Breast epithelium (tissue), 4 donors: ENCODE measurements at regions not wholly inside any gene's neighbourhood (a gene's known extent, or its start where the extent isn't known, plus 50 kb on each side); places are given as distances from the start of the nearest gene placed in this dataset.
A peak's percentile ranks its signal among the peaks of the same experiment; 100 is the strongest.
"Not testable (repeated sequence)": the region's sequence is repeated elsewhere in the genome, so short reads cannot be mapped to it uniquely, and the experiment has no call there.

Experiments
- DNase-seq, 2 donors: peaks; one replicate each; pipeline ENCODE4 v3.0.0-alpha.2; 2019; ENCODE audit warnings: low spot score in 2 of 2
- H3K27ac ChIP-seq, 2 donors: fragments of 200-600 bp; sonication (generic) in 1 of 2; one replicate each; pipeline ENCODE4 v1.5.1; 2016 to 2019; ENCODE audit warnings: mild to moderate bottlenecking in 1 of 2
- H3K27me3 ChIP-seq, 2 donors: fragments of 200-600 bp; sonication (generic) in 1 of 2; one replicate each; pipeline versions ENCODE4 v1.5.1 to v1.6.0; 2017 to 2019; ENCODE audit warnings: control low read depth in 1 of 2, mild to moderate bottlenecking in 1 of 2
- H3K36me3 ChIP-seq: fragments of 200-600 bp; one replicate; pipeline ENCODE4 v1.5.1; 2019
- H3K4me1 ChIP-seq, 2 donors: fragments of 200-600 bp; sonication (generic); one replicate each; pipeline ENCODE4 v1.5.1; 2016 to 2019; ENCODE audit warnings: control low read depth in 1 of 2
- H3K4me3 ChIP-seq, 3 donors: fragments of 200-600 bp; sonication (generic); 1 replicate in 2 of 3; 2 replicates in 1 of 3; pipeline ENCODE4 v1.5.1; 2016 to 2019; ENCODE audit warnings: mild to moderate bottlenecking in 3 of 3, moderate library complexity in 2 of 3
- H3K9me3 ChIP-seq, 2 donors: fragments of 200-600 bp; sonication (generic) in 1 of 2; one replicate each; pipeline ENCODE4 v1.5.1; 2016 to 2019; ENCODE audit warnings: control low read depth in 1 of 2
- POLR2A ChIP-seq: fragments of 450-650 bp; IDR thresholded peaks from one replicate; pipeline ENCODE4 v1.6.1; 2016; ENCODE audit warnings: antibody characterized with exemption, mild to moderate bottlenecking, moderate library complexity
- POLR2AphosphoS5 ChIP-seq, 3 donors: sonication (generic); formaldehyde crosslinking; IDR thresholded peaks; one replicate each; pipeline ENCODE4 v1.6.1; 2017; ENCODE audit warnings: antibody characterized with exemption in 3 of 3
- intact Hi-C: fragments of 100-400 bp; cut with DNase I; formaldehyde crosslinking; loops from one replicate; pipeline ENCODE4 v1.15.1; 2023; ENCODE audit warnings: low total_unique reads
- TF ChIP-seq, protein P1 (sequence below), 3 donors: fragments of 450-650 bp; IDR thresholded peaks; one replicate each; pipeline ENCODE4 v1.5.1; 2016 to 2017; ENCODE audit warnings: antibody characterized with exemption in 3 of 3, mild to moderate bottlenecking in 3 of 3, moderate library complexity in 3 of 3

- TF ChIP-seq, protein P1, sequence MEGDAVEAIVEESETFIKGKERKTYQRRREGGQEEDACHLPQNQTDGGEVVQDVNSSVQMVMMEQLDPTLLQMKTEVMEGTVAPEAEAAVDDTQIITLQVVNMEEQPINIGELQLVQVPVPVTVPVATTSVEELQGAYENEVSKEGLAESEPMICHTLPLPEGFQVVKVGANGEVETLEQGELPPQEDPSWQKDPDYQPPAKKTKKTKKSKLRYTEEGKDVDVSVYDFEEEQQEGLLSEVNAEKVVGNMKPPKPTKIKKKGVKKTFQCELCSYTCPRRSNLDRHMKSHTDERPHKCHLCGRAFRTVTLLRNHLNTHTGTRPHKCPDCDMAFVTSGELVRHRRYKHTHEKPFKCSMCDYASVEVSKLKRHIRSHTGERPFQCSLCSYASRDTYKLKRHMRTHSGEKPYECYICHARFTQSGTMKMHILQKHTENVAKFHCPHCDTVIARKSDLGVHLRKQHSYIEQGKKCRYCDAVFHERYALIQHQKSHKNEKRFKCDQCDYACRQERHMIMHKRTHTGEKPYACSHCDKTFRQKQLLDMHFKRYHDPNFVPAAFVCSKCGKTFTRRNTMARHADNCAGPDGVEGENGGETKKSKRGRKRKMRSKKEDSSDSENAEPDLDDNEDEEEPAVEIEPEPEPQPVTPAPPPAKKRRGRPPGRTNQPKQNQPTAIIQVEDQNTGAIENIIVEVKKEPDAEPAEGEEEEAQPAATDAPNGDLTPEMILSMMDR (IDR thresholded peaks at IDR 0.05), result peak in 2 of 3 donors; percentile 12 to 32
- no peak for TF ChIP-seq POLR2AphosphoS5 (IDR thresholded peaks at IDR 0.05)
- Histone ChIP-seq H3K36me3 (no peaks in the 10 kb centered on the region), H3K9me3 (no peaks in the 10 kb centered on the region), H3K27ac (no peak overlapping the region), H3K4me3 (no peak overlapping the region), H3K27me3 (no peaks in the 10 kb centered on the region), H3K4me1 (no peaks in the 10 kb centered on the region)
- intact Hi-C loops, result no loop called here
- DNase-seq, result no peak
These were observed 77.7 kb upstream of the OLIG3 start for GRCh38 chr6:137571854-137572253.

DNA sequence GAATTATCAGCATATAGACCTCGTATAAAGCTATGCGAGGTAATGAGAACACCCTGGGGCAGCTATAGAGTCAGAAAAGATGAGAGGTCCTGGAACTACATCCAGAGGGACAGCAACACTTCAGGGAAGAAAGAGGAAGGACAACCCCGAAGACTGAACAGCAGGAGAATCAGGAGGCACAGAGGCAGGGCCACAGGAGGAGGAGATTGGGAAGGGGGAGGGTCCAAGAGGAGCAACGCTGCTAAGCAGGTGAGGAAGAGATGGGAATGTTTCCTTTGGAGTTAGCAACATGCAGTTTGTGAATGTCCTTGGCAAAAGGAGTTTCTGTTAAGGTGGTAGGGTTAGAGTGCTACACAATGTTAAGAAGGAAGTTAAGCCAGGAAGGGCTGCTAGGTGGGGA lies 79.5 kb upstream of the OLIG3 start:
- no peaks in the 10 kb centered on the region for H3K4me1 ChIP-seq
- no peaks in the 10 kb centered on the region for H3K9me3 ChIP-seq
- TF ChIP-seq, protein P1 (IDR thresholded peaks at IDR 0.05), result no peak
- TF ChIP-seq POLR2A, result no peak
- no peak for TF ChIP-seq POLR2AphosphoS5 (IDR thresholded peaks at IDR 0.05)
- H3K27me3 ChIP-seq, result no peaks in the 10 kb centered on the region
- DNase-seq, result no peak
- H3K4me3 ChIP-seq, result no peak overlapping the region
- no peaks in the 10 kb centered on the region for H3K36me3 ChIP-seq
- H3K27ac ChIP-seq, result no peak overlapping the region
- intact Hi-C loops, result no loop called here

DNA sequence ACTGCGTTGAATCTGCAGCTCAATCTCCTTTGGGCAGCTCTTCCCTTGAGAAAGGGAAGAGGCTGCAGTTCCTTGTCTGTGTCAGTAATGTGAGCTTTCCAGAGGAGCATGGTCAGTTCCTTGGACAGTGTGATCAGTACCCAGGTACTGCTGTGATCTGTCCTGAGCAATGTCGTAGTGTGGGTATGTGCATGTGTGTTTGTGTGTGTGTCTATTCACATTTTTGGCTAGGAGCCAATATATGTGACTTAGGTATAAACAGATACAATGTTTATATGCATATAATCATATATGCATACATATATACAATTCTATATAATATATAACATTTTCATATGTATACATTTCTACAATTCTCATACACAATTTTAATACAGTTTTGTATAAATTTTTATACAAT lies 85.4 kb upstream of the OLIG3 start:
- intact Hi-C loops, result no loop called here
- Histone ChIP-seq H3K36me3 (no peaks in the 10 kb centered on the region), H3K4me3 (no peak overlapping the region), H3K9me3 (no peaks in the 10 kb centered on the region), H3K4me1 (no peaks in the 10 kb centered on the region), H3K27ac (no peak overlapping the region), H3K27me3 (no peaks in the 10 kb centered on the region)
- TF ChIP-seq POLR2AphosphoS5 (IDR thresholded peaks at IDR 0.05) (no peak), POLR2A (no peak)
- no peak for DNase-seq

DNA sequence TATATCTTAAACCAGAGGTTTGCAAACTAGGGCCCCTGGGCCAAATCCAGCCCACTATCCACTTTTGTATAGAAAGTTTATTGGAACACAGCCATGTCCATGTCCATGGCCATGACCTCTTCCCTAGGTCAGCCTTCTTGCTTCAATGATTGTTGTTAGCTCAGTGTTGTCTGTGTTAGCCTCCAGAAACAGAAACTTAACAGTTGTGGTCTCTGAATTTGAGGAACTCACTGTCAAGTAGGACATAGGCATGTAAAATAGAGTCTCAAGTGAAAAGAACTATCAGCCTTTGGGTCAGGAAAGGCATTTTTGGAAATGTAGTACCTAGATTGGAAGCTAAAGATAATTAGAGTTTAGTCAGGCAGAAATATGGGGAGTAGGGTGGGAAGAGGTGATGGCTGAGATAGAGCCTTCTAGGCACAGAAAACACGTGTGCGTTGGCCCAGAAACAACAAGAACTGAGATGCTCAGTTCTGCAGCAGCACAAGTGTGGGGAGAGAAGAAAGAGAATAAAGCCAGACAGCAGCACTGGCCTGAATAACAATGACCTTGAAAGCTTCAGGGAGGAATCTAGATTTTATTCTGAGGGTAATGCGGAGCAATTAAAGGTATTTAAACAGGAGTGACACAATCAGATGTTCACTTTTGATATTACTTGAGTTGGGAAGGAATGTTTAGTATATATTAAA lies 87.0 kb upstream of the OLIG3 start:
- Histone ChIP-seq H3K27me3 (no peaks in the 10 kb centered on the region), H3K4me3 (no peak overlapping the region), H3K4me1 (no peaks in the 10 kb centered on the region), H3K36me3 (no peaks in the 10 kb centered on the region), H3K9me3 (no peaks in the 10 kb centered on the region), H3K27ac (no peak overlapping the region)
- TF ChIP-seq POLR2A (no peak), POLR2AphosphoS5 (IDR thresholded peaks at IDR 0.05) (no peak)
- TF ChIP-seq, protein P1 (IDR thresholded peaks at IDR 0.05), result no peak
- intact Hi-C loops, result no loop called here
- DNase-seq, result no peak

DNA sequence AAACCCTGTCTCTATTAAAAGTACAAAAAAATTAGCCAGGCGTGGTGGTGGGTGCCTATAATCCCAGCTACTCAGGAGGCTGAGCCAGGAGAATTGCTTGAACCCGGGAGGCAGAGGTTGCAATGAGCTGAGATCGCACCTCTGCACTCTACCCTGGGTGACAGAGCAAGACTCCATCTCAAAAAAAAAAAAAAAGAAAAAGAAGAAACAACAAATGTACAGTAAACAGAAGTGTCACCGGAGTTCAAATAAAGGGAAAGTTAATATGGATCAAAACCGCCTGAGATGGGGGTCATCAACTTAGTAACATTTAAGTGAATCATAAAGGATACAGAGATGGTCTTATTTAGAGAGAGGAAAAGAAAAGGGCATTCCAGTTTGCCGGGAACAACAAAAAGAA lies 89.3 kb upstream of the OLIG3 start:
- H3K36me3 ChIP-seq, H3K27ac ChIP-seq, DNase-seq, H3K4me1 ChIP-seq, H3K27me3 ChIP-seq, H3K4me3 ChIP-seq, intact Hi-C loops, H3K9me3 ChIP-seq: not testable (repeated sequence)

GRCh38 chr6:137588472-137588871 lies 94.3 kb upstream of the OLIG3 start:
- H3K36me3 ChIP-seq, result no peaks in the 10 kb centered on the region
- H3K4me3 ChIP-seq, result no peak overlapping the region
- peaks cover 0 to 9% of the 10 kb centered on the region in 2 donors for H3K9me3 ChIP-seq
- peak overlapping the region in 1 of 2 donors; percentile 7 for H3K27ac ChIP-seq
- no peak for DNase-seq
- TF ChIP-seq POLR2A (no peak), POLR2AphosphoS5 (IDR thresholded peaks at IDR 0.05) (no peak)
- TF ChIP-seq, protein P1 (IDR thresholded peaks at IDR 0.05), result no peak
- intact Hi-C loops, result no loop called here
- no peaks in the 10 kb centered on the region for H3K27me3 ChIP-seq
- H3K4me1 ChIP-seq, result no peaks in the 10 kb centered on the region
